ENCODE measurements at regions not wholly inside any gene's neighbourhood (a gene's known extent, or its start where the extent isn't known, plus 50 kb on each side); places are given as distances from the start of the nearest gene placed in this dataset.

- H3K4me1 ChIP-seq = no peaks in the 10 kb centered on the region
- H3K9me3 Mint-ChIP-seq (ENCODE audit: unreplicated experiment) = no peaks in the 10 kb centered on the region
- H3K9me3 ChIP-seq = no peaks in the 10 kb centered on the region
- H3K27ac Mint-ChIP-seq (ENCODE audit: unreplicated experiment) = no peak overlapping the region
- H3K36me3 Mint-ChIP-seq (ENCODE audit: insufficient read depth, unreplicated experiment) = no peaks in the 10 kb centered on the region
- TF ChIP-seq CTCF (IDR thresholded peaks at IDR 0.05; ENCODE audit: insufficient read depth in 1 of 2, low read depth in 1 of 2, low read length in 1 of 2, severe bottlenecking in 1 of 2, unreplicated experiment in 1 of 2) = no peak
- no peaks in the 10 kb centered on the region for H3K4me1 Mint-ChIP-seq (ENCODE audit: low read depth, unreplicated experiment)
- intact Hi-C loops (cut with micrococcal nuclease; ENCODE audit: unreplicated experiment) = no loop called here
- H3K27me3 ChIP-seq (replicated peaks; ENCODE audit: control insufficient read depth, insufficient read depth, low read length) = no peaks in the 10 kb centered on the region
- H3K4me3 Mint-ChIP-seq (ENCODE audit: unreplicated experiment) = no peak overlapping the region
- ChIA-PET CTCF (no interaction called here), POLR2A (no interaction called here)
- H3K4me3 ChIP-seq (ENCODE audit: low read depth, low read length) = no peak overlapping the region
- H3K36me3 ChIP-seq (ENCODE audit: control insufficient read depth, insufficient read depth, low read length) = no peaks in the 10 kb centered on the region
- no peaks in the 10 kb centered on the region for H3K27me3 Mint-ChIP-seq (ENCODE audit: insufficient read depth, unreplicated experiment)
- DNase-seq = no peak
- BruUV-seq (replicated peaks) = no TSS peak
Observed at GRCh38 chr1:221517961-221518360, 223.9 kb downstream of the DUSP10 start.

GRCh38 chr1:221520250-221520649 is 221.6 kb downstream of the DUSP10 start:
- DNase-seq = no peak
- no peaks in the 10 kb centered on the region for H3K36me3 Mint-ChIP-seq (ENCODE audit: insufficient read depth, unreplicated experiment)
- no peak overlapping the region for H3K27ac Mint-ChIP-seq (ENCODE audit: unreplicated experiment)
- no peaks in the 10 kb centered on the region for H3K27me3 Mint-ChIP-seq (ENCODE audit: insufficient read depth, unreplicated experiment)
- H3K36me3 ChIP-seq (ENCODE audit: control insufficient read depth, insufficient read depth, low read length) = no peaks in the 10 kb centered on the region
- H3K9me3 ChIP-seq = no peaks in the 10 kb centered on the region
- no TSS peak for BruUV-seq (replicated peaks)
- no peaks in the 10 kb centered on the region for H3K4me1 Mint-ChIP-seq (ENCODE audit: low read depth, unreplicated experiment)
- POLR2A ChIA-PET = no interaction called here
- no peak overlapping the region for H3K4me3 Mint-ChIP-seq (ENCODE audit: unreplicated experiment)
- CTCF ChIA-PET = no interaction called here
- TF ChIP-seq CTCF (IDR thresholded peaks at IDR 0.05; ENCODE audit: insufficient read depth in 1 of 2, low read depth in 1 of 2, low read length in 1 of 2, severe bottlenecking in 1 of 2, unreplicated experiment in 1 of 2) = no peak
- no peak overlapping the region for H3K4me3 ChIP-seq (ENCODE audit: low read depth, low read length)
- H3K27me3 ChIP-seq (replicated peaks; ENCODE audit: control insufficient read depth, insufficient read depth, low read length) = no peaks in the 10 kb centered on the region
- no peaks in the 10 kb centered on the region for H3K4me1 ChIP-seq
- intact Hi-C loops (cut with micrococcal nuclease; ENCODE audit: unreplicated experiment) = no loop called here
- no peaks in the 10 kb centered on the region for H3K9me3 Mint-ChIP-seq (ENCODE audit: unreplicated experiment)

- BruUV-seq (replicated peaks) = no TSS peak
- TF ChIP-seq CTCF (IDR thresholded peaks at IDR 0.05; ENCODE audit: insufficient read depth in 1 of 2, low read depth in 1 of 2, low read length in 1 of 2, severe bottlenecking in 1 of 2, unreplicated experiment in 1 of 2) = no peak
Observed at GRCh38 chr1:221521686-221522085, 220.2 kb downstream of the DUSP10 start.

More at GRCh38 chr1:221521686-221522085, 220.2 kb downstream of the DUSP10 start:
- Mint-ChIP-seq H3K9me3 (ENCODE audit: unreplicated experiment) (no peaks in the 10 kb centered on the region), H3K4me3 (ENCODE audit: unreplicated experiment) (no peak overlapping the region), H3K36me3 (ENCODE audit: insufficient read depth, unreplicated experiment) (no peaks in the 10 kb centered on the region), H3K27me3 (ENCODE audit: insufficient read depth, unreplicated experiment) (peaks cover 2% of the 10 kb centered on the region), H3K4me1 (ENCODE audit: low read depth, unreplicated experiment) (no peaks in the 10 kb centered on the region), H3K27ac (ENCODE audit: unreplicated experiment) (no peak overlapping the region)
- intact Hi-C loops (cut with micrococcal nuclease; ENCODE audit: unreplicated experiment) = no loop called here
- no peak for DNase-seq
- H3K4me3 ChIP-seq (ENCODE audit: low read depth, low read length) = no peak overlapping the region
- POLR2A ChIA-PET = no interaction called here
- no peaks in the 10 kb centered on the region for H3K36me3 ChIP-seq (ENCODE audit: control insufficient read depth, insufficient read depth, low read length)
- no peaks in the 10 kb centered on the region for H3K9me3 ChIP-seq
- H3K27me3 ChIP-seq (replicated peaks; ENCODE audit: control insufficient read depth, insufficient read depth, low read length) = no peaks in the 10 kb centered on the region
- no peaks in the 10 kb centered on the region for H3K4me1 ChIP-seq
- CTCF ChIA-PET = no interaction called here

Measured in Caco-2 (cell line).